Fibroblast of lung (primary cell): ENCODE measurements at regions not wholly inside any gene's neighbourhood (a gene's known extent, or its start where the extent isn't known, plus 50 kb on each side); places are given as distances from the start of the nearest gene placed in this dataset.

Source experiments
- CTCF ChIP-seq, 2 donors: IDR thresholded peaks in 1 of 2; conservative IDR thresholded peaks in 1 of 2; 1 replicate in 1 of 2; 2 replicates in 1 of 2; pipeline ENCODE4 v1.5.1; 2011 to 2012; ENCODE audit warnings: low read length in 2 of 2, control low read depth in 1 of 2, inconsistent platforms in 1 of 2, low read depth in 1 of 2, mild to moderate bottlenecking in 1 of 2
- EZH2 ChIP-seq: IDR thresholded peaks from 2 replicates; pipeline ENCODE4 v1.5.1; 2012; ENCODE audit warnings: low read length, control low read depth, mild to moderate bottlenecking; ENCODE audit errors: missing control alignments

DNA sequence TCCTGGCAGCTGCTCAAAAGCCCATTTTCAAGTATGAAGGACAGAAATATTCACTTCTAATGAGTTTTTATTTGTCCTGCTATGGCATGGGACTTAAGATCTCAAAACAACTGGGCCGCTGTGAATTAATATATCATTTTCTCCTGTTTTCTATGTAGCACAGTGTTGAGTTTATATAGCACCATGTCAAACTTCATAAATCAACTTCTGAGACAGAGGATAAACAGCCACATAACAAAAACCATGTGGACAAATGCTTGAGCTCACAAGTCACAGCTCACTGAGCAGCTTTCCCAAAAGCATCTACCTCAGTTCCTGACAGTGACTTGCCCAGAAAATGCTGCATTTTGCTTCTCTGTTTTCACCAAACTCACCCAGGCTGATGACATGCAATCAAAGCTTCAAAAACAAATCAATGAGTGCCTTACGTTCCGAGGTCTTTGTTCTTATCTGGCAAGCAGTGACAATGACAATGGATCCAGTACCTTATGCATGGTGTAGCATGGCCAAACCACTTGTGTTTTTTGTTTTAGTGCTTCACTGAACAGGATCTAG, 722.6 kb downstream of the LRRIQ3 start:
- no peak for TF ChIP-seq CTCF (conservative IDR thresholded peaks at IDR 0.05 in 1 of 2, IDR thresholded peaks at IDR 0.05 in 1 of 2; ENCODE audit: low read depth in 1 of 2, low read length in 2 of 2)
- no peak for TF ChIP-seq EZH2
